B cell (primary cell): ENCODE measurements at regions not wholly inside any gene's neighbourhood (a gene's known extent, or its start where the extent isn't known, plus 50 kb on each side); places are given as distances from the start of the nearest gene placed in this dataset.
"Not testable (repeated sequence)": the region's sequence is repeated elsewhere in the genome, so short reads cannot be mapped to it uniquely, and the experiment has no call there.

Experiments
- ATAC-seq: fragments of 200-7000 bp; cut with Tn5 transposase; one replicate; pipeline ENCODE4 v1.10.0; 2021; ENCODE audit warnings: low read depth, mild to moderate bottlenecking, moderate number of reproducible peaks, moderate library complexity
- CTCF ChIA-PET: fragments of 350-600 bp; sonication (Branson Sonifier 250); formaldehyde crosslinking; loops from one replicate; lab custom pipeline; 2021; ENCODE audit warnings: antibody characterized with exemption, inconsistent platforms; lab: Charles Lee
- POLR2A ChIA-PET: fragments of 350-600 bp; sonication (Branson Sonifier 250); formaldehyde crosslinking; loops from one replicate; lab custom pipeline; 2021; ENCODE audit warnings: antibody characterized with exemption; lab: Charles Lee
- DNase-seq: peaks from one replicate; pipeline ENCODE4 v3.0.0; 2013
- H2AFZ ChIP-seq: 2 replicates; pipeline ENCODE4 v1.6.1; 2012; ENCODE audit warnings: mild to moderate bottlenecking, low read depth, low read length; ENCODE audit not compliant: insufficient read depth, poor library complexity, severe bottlenecking
- H3K27ac ChIP-seq, 2 donors: 1 replicate in 1 of 2; 2 replicates in 1 of 2; pipeline ENCODE4 v1.5.1; 2012 to 2013; ENCODE audit warnings: low read length in 2 of 2, mild to moderate bottlenecking in 2 of 2, moderate library complexity in 1 of 2
- H3K27me3 ChIP-seq, 4 experiments: fragments of 200-600 bp in 1 of 4; sonication (generic) in 1 of 4; replicated peaks in 1 of 4; 1 replicate in 2 of 4; 2 replicates in 2 of 4; pipeline versions ENCODE4 v1.6.1 to v1.7.0; 2013 to 2016; ENCODE audit warnings: low read length in 3 of 4, mild to moderate bottlenecking in 2 of 4, mixed read lengths in 1 of 4, moderate library complexity in 1 of 4; ENCODE audit not compliant: insufficient read depth in 4 of 4, control insufficient read depth in 3 of 4; ENCODE audit errors: control extremely low read depth in 1 of 4
- H3K36me3 ChIP-seq, 2 experiments: replicated peaks in 1 of 2; 1 replicate in 1 of 2; 2 replicates in 1 of 2; pipeline versions ENCODE4 v1.6.1 to v1.7.1; 2013; ENCODE audit warnings: low read length in 1 of 2; ENCODE audit not compliant: insufficient read depth in 2 of 2, control insufficient read depth in 1 of 2; ENCODE audit errors: control extremely low read depth in 1 of 2, extremely low read depth in 1 of 2
- H3K4me1 ChIP-seq, 2 donors: fragments of 200-600 bp in 1 of 2; sonication (generic) in 1 of 2; 1 replicate in 1 of 2; 2 replicates in 1 of 2; pipeline versions ENCODE4 v1.5.1 to v1.6.1; 2013 to 2017; ENCODE audit warnings: low read length in 2 of 2; ENCODE audit not compliant: control insufficient read depth in 2 of 2, insufficient read depth in 2 of 2
- H3K4me2 ChIP-seq: replicated peaks from 2 replicates; pipeline ENCODE3; 2012; ENCODE audit warnings: mild to moderate bottlenecking, low read depth, low read length; ENCODE audit not compliant: poor library complexity, severe bottlenecking
- H3K4me3 ChIP-seq, 5 experiments: fragments of 200-600 bp in 1 of 5; sonication (generic) in 1 of 5; 1 replicate in 3 of 5; 2 replicates in 2 of 5; pipeline versions ENCODE4 v1.5.1 to v1.7.0; 2011 to 2016; ENCODE audit warnings: low read length in 4 of 5, mild to moderate bottlenecking in 4 of 5, low read depth in 2 of 5, control low read depth in 1 of 5, moderate library complexity in 1 of 5; ENCODE audit not compliant: insufficient read depth in 1 of 5; ENCODE audit errors: control extremely low read depth in 1 of 5, extremely low read depth in 1 of 5
- H3K79me2 ChIP-seq: fragments of 200-600 bp; sonication (generic); one replicate; pipeline ENCODE4 v1.6.0; 2016; ENCODE audit warnings: low read length; ENCODE audit not compliant: control insufficient read depth, insufficient read depth
- H3K9ac ChIP-seq: fragments of 200-600 bp; sonication (generic); 2 replicates; pipeline ENCODE4 v1.6.1; 2017; ENCODE audit warnings: mild to moderate bottlenecking, low read length, moderate library complexity
- H3K9me3 ChIP-seq, 3 donors: one replicate each; pipeline versions ENCODE4 v1.6.1 to v1.7.1; 2013; ENCODE audit warnings: low read length in 2 of 3; ENCODE audit not compliant: control insufficient read depth in 2 of 3, insufficient read depth in 1 of 3; ENCODE audit errors: control extremely low read depth in 1 of 3
- H4K20me1 ChIP-seq: 2 replicates; pipeline ENCODE4 v1.6.0; 2012; ENCODE audit warnings: mild to moderate bottlenecking, low read length; ENCODE audit not compliant: insufficient read depth, control insufficient read depth, poor library complexity, severe bottlenecking
- H3K27ac Mint-ChIP-seq: one replicate; pipeline ENCODE4 v1.8.0; 2021; ENCODE audit warnings: mixed read lengths
- H3K27me3 Mint-ChIP-seq: one replicate; pipeline ENCODE4 v1.8.0; 2021; ENCODE audit warnings: mixed read lengths
- H3K4me1 Mint-ChIP-seq: one replicate; pipeline ENCODE4 v1.8.0; 2021; ENCODE audit warnings: mixed read lengths
- H3K4me3 Mint-ChIP-seq: one replicate; pipeline ENCODE4 v1.8.0; 2021; ENCODE audit warnings: mixed read lengths
- H3K9me3 Mint-ChIP-seq: one replicate; pipeline ENCODE4 v1.8.0; 2022; ENCODE audit warnings: mixed read lengths; ENCODE audit not compliant: insufficient read depth
- EZH2 ChIP-seq: IDR thresholded peaks from 2 replicates; pipeline ENCODE4 v1.6.1; 2012; ENCODE audit warnings: borderline replicate concordance, low read depth, mild to moderate bottlenecking, moderate library complexity, low read length; ENCODE audit not compliant: insufficient read depth, poor library complexity, severe bottlenecking
- WGBS: methylation state at CpG from one replicate; pipeline ENCODE4 v1.1.5; 2013; ENCODE audit warnings: missing lambda C conversion rate; ENCODE audit not compliant: insufficient coverage; 5-methylcytosine and 5-hydroxymethylcytosine counted together
- intact Hi-C: fragments of 100-400 bp; cut with micrococcal nuclease; formaldehyde crosslinking; loops from one replicate; pipeline ENCODE4 v1.10.0; 2022
- TF ChIP-seq, protein P1 (sequence below): fragments of 200-600 bp; IDR thresholded peaks from one replicate; pipeline ENCODE4 v1.8.0; 2022; ENCODE audit warnings: antibody characterized with exemption, mild to moderate bottlenecking

DNA sequence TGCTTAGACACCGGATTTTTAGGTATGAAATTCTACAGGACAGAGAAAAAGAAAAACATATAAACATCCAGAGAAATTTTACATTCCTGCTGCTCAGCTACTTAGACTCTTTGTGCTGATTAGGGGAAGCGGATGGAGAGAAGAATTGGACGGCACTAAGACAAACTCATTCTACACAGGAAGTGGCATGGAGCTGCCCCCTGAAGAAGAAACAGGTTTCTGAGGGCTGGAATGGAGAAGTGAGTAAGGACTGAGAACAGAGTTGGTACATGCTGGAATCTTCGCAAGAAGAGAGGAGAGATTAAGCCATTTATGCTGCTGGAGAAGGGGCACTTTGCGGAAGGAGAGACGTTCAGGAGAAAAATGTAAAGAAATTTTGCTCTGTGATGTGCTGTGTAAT lies 253.0 kb upstream of the ERBB4 start:
- Mint-ChIP-seq H3K27me3 (peaks cover 4% of the 10 kb centered on the region), H3K9me3 (no peaks in the 10 kb centered on the region), H3K4me1 (no peaks in the 10 kb centered on the region), H3K27ac (no peak overlapping the region), H3K4me3 (no peak overlapping the region)
- H3K36me3 ChIP-seq = no peaks in the 10 kb centered on the region
- H3K9me3 ChIP-seq = no peaks in the 10 kb centered on the region
- ChIA-PET POLR2A (no interaction called here), CTCF (no interaction called here)
- no peaks in the 10 kb centered on the region for H3K4me1 ChIP-seq
- ATAC-seq = no peak
- H3K9ac ChIP-seq = no peak overlapping the region
- H3K4me3 ChIP-seq = no peak overlapping the region
- no peaks in the 10 kb centered on the region for H3K79me2 ChIP-seq
- no peaks in the 10 kb centered on the region for H3K27me3 ChIP-seq
- no peak overlapping the region for H3K27ac ChIP-seq
- DNase-seq = no peak
- no peak overlapping the region for H2AFZ ChIP-seq
- no peak overlapping the region for H3K4me2 ChIP-seq
- intact Hi-C loops = no loop called here
- TF ChIP-seq EZH2 = no peak
- TF ChIP-seq, protein P1, sequence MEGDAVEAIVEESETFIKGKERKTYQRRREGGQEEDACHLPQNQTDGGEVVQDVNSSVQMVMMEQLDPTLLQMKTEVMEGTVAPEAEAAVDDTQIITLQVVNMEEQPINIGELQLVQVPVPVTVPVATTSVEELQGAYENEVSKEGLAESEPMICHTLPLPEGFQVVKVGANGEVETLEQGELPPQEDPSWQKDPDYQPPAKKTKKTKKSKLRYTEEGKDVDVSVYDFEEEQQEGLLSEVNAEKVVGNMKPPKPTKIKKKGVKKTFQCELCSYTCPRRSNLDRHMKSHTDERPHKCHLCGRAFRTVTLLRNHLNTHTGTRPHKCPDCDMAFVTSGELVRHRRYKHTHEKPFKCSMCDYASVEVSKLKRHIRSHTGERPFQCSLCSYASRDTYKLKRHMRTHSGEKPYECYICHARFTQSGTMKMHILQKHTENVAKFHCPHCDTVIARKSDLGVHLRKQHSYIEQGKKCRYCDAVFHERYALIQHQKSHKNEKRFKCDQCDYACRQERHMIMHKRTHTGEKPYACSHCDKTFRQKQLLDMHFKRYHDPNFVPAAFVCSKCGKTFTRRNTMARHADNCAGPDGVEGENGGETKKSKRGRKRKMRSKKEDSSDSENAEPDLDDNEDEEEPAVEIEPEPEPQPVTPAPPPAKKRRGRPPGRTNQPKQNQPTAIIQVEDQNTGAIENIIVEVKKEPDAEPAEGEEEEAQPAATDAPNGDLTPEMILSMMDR = no peak
- H4K20me1 ChIP-seq = no peaks in the 10 kb centered on the region
- WGBS = 100% methylated on average over 1 of the region's 6 CpGs

DNA sequence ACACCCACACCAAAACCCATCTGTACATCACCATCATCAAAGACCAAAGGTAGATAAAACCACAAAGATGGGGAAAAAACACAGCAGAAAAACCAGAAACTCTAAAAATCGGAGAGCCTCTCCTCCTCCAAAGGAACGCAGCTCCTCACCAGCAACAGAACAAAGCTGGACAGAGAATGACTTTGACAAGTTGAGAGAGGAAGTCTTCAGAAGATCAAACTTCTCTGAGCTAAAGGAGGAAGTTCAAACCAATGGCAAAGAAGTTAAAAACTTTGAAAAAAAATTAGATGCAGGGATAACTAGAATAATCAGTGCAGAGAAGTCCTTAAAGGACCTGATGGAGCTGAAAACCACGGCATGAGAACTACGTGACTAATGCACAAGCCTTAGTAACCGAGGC lies 247.5 kb upstream of the ERBB4 start:
- POLR2A ChIA-PET, H3K9ac ChIP-seq, CTCF ChIA-PET, DNase-seq, H3K4me1 Mint-ChIP-seq, H3K4me3 ChIP-seq, H3K4me3 Mint-ChIP-seq, H3K4me2 ChIP-seq, H3K27me3 ChIP-seq, intact Hi-C loops, H3K9me3 Mint-ChIP-seq, H4K20me1 ChIP-seq, H3K27ac ChIP-seq, H3K27ac Mint-ChIP-seq, H3K79me2 ChIP-seq, H3K36me3 ChIP-seq, H3K4me1 ChIP-seq, ATAC-seq, H3K9me3 ChIP-seq, H2AFZ ChIP-seq: not testable (repeated sequence)
- WGBS = 89% methylated on average over 3 of the region's 5 CpGs
- H3K27me3 Mint-ChIP-seq = peaks cover 16% of the 10 kb centered on the region
